Heart right ventricle (tissue), 16 donors: ENCODE measurements at regions not wholly inside any gene's neighbourhood (a gene's known extent, or its start where the extent isn't known, plus 50 kb on each side); places are given as distances from the start of the nearest gene placed in this dataset.

ENCODE experiments used
- ATAC-seq, 8 donors: fragments of 200-7000 bp; cut with Tn5 transposase; one replicate each; pipeline ENCODE4 v1.9.1; 2020; ENCODE audit warnings: mild to moderate bottlenecking in 8 of 8, moderate library complexity in 8 of 8, moderate number of reproducible peaks in 1 of 8
- DNase-seq, 2 donors: peaks; one replicate each; pipeline ENCODE4 v3.0.0-alpha.2; 2020
- H3K27ac ChIP-seq, 10 donors: fragments of 200-600 bp; sonication (generic) in 2 of 10; one replicate each; pipeline versions ENCODE4 v1.5.0 to v1.8.0; 2020 to 2022; ENCODE audit warnings: mild to moderate bottlenecking in 3 of 10
- H3K27me3 ChIP-seq, 7 donors: fragments of 200-600 bp; one replicate each; pipeline ENCODE4 v1.8.0; 2021 to 2022; ENCODE audit warnings: mild to moderate bottlenecking in 2 of 7
- H3K36me3 ChIP-seq, 9 donors: fragments of 200-600 bp; sonication (generic) in 1 of 9; one replicate each; pipeline versions ENCODE4 v1.5.0 to v1.8.0; 2020 to 2022; ENCODE audit warnings: mild to moderate bottlenecking in 2 of 9
- H3K4me1 ChIP-seq, 9 donors: fragments of 200-600 bp; sonication (generic) in 1 of 9; one replicate each; pipeline versions ENCODE4 v1.5.0 to v1.8.0; 2020 to 2022; ENCODE audit warnings: mild to moderate bottlenecking in 4 of 9
- H3K4me3 ChIP-seq, 10 donors: fragments of 200-600 bp; sonication (generic) in 2 of 10; one replicate each; pipeline versions ENCODE4 v1.5.0 to v1.8.0; 2020 to 2022; ENCODE audit warnings: mild to moderate bottlenecking in 7 of 10, moderate library complexity in 2 of 10
- H3K9me3 ChIP-seq, 11 donors: fragments of 200-600 bp in 10 of 11; sonication (generic) in 2 of 11; one replicate each; pipeline versions ENCODE4 v1.5.0 to v1.8.0; 2013 to 2022; ENCODE audit warnings: mild to moderate bottlenecking in 2 of 11, control low read depth in 1 of 11, moderate library complexity in 1 of 11
- CTCF ChIP-seq, 9 donors: fragments of 200-600 bp; sonication (generic) in 2 of 9; IDR thresholded peaks; one replicate each; pipeline versions ENCODE4 v1.5.0 to v1.8.0; 2021 to 2022; ENCODE audit warnings: antibody characterized with exemption in 9 of 9, mild to moderate bottlenecking in 5 of 9, moderate library complexity in 1 of 9
- WGBS, 2 donors: extraction: QIAGEN DNeasy Blood & Tissue Kit; methylation state at CpG; one replicate each; pipeline ENCODE4 v1.1.7; 2013; ENCODE audit warnings: inconsistent platforms in 1 of 2; 5-methylcytosine and 5-hydroxymethylcytosine counted together
- intact Hi-C, 10 donors: fragments of 100-400 bp; cut with DNase I; formaldehyde crosslinking; loops; one replicate each; pipeline versions ENCODE4 v1.11.1 to v1.14.2; 2022
- donor health status: Arrhythmogenic right ventricular cardiomyopathy.
- donor health status: ischemic (EF 13 %, LVEDD 7.1; RV severe dilation, severe dysfunction).
- donor health status: healthy with polysubstance abuse.
- donor health status: DM: no; HTN: yes; CAD: no.
- donor health status: DM: no; HTN: no; CAD: no.
- donor health status: ischemic (EF 25% LVEDD 6.9; RV normal size, moderate dysfunction).
- donor health status: ischemic (EF 25% LVEDD 5.7; RV mildly dilated, moderate dysfunction).
- donor health status: healthy.
- donor health status: DM: yes; HTN: yes; CAD: no.
- donor health status: Ischemic cardiomyopathy.
- donor health status: ischemic (EF 35%, LVEDD 5.7; RV mildly dilated, moderate dysfunction).
- donor health status: nonischemic (EF 11% LVEDD 7.7; RV severe dilation, severe dysfunction).
- donor health status: DM: yes; HTN: yes; CAD: no.
- donor health status: PGD.
- donor health status: ischemic (EF 29% LVEDD 5.4; RV normal size, mild dysfunction).
- donor health status: nonischemic (EF 23%, LVEDD 6.1; RV moderate dilation, normal function).

DNA sequence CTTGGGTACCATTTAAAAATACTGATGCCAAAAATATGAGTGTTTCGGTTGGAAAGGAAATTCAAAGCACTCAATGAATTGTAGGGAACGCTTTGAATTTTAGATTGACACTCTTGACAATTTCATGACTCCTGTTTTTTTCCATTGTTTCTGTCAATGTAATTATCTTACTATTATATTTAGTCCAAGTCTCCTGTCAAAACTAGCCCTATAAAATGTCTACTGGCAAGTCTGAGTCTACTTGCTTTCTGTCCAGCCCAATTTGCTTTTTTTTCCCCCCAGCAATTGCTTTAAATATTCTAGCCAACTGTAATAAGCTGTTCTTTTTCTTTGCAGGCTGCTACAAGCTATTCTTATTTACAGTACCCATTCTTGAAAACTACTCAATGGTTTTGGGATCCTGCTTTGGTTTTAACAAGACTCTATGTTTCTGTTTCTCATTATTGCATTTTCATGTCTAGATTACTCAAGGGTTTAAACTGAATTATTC is 1103.9 kb upstream of the GJE1 start:
- H3K4me1 ChIP-seq: no peaks in the 10 kb centered on the region
- ATAC-seq (no peak), DNase-seq (no peak)
- H3K4me3 ChIP-seq: no peak overlapping the region
- 26 to 33% methylated on average over 2 of the region's 2 CpGs for WGBS, 2 donors
- no peak for TF ChIP-seq CTCF (IDR thresholded peaks at IDR 0.05)
- H3K27me3 ChIP-seq: no peaks in the 10 kb centered on the region
- H3K27ac ChIP-seq: no peak overlapping the region
- intact Hi-C loops: no loop called here
- no peaks in the 10 kb centered on the region for H3K9me3 ChIP-seq
- no peaks in the 10 kb centered on the region for H3K36me3 ChIP-seq

- Histone ChIP-seq H3K27me3 (no peaks in the 10 kb centered on the region), H3K36me3 (no peaks in the 10 kb centered on the region), H3K4me3 (no peak overlapping the region), H3K9me3 (peaks cover 0 to 7% (median 0%) of the 10 kb centered on the region in 11 donors), H3K27ac (no peak overlapping the region), H3K4me1 (no peaks in the 10 kb centered on the region)
- TF ChIP-seq CTCF (IDR thresholded peaks at IDR 0.05): no peak
- DNase-seq: no peak
- ATAC-seq: no peak
- WGBS, 2 donors: 97 to 100% methylated on average over 1 of the region's 1 CpG
- intact Hi-C loops: no loop called here
These were observed 1106.2 kb upstream of the GJE1 start for GRCh38 chr6:141026504-141026903.

- TF ChIP-seq CTCF (IDR thresholded peaks at IDR 0.05): no peak
- no peak for DNase-seq
- Histone ChIP-seq H3K4me1 (no peaks in the 10 kb centered on the region), H3K27me3 (no peaks in the 10 kb centered on the region), H3K36me3 (no peaks in the 10 kb centered on the region), H3K4me3 (no peak overlapping the region), H3K9me3 (peaks cover 0 to 7% (median 0%) of the 10 kb centered on the region in 11 donors), H3K27ac (no peak overlapping the region)
- intact Hi-C loops: no loop called here
- ATAC-seq: no peak
- WGBS, 2 donors: 82 to 89% methylated on average over 2 of the region's 2 CpGs
These were observed 1108.2 kb upstream of the GJE1 start for GRCh38 chr6:141024526-141024925.

- DNase-seq (no peak), ATAC-seq (no peak)
- Histone ChIP-seq H3K27me3 (no peaks in the 10 kb centered on the region), H3K27ac (no peak overlapping the region), H3K4me3 (no peak overlapping the region), H3K9me3 (peaks cover 0 to 4% (median 0%) of the 10 kb centered on the region in 11 donors), H3K36me3 (no peaks in the 10 kb centered on the region), H3K4me1 (no peaks in the 10 kb centered on the region)
- 92 to 94% methylated on average over 5 of the region's 5 CpGs for WGBS, 2 donors
- TF ChIP-seq CTCF (IDR thresholded peaks at IDR 0.05): no peak
- intact Hi-C loops: no loop called here
These were observed 1114.8 kb upstream of the GJE1 start for GRCh38 chr6:141017941-141018340.
